H54 (cell line): ENCODE measurements at regions not wholly inside any gene's neighbourhood (a gene's known extent, or its start where the extent isn't known, plus 50 kb on each side); places are given as distances from the start of the nearest gene placed in this dataset.

Experiments
- DNase-seq: peaks from one replicate; pipeline ENCODE4 v3.0.0; 2011; ENCODE audit warnings: low spot score, mixed read lengths; ENCODE audit not compliant: insufficient read length
- FAIRE-seq: peaks from 3 replicates; lab custom pipeline; 2011; peaks lifted over from hg19 to GRCh38; lab: Jason Lieb, UNC
- POLR2A ChIP-seq: IDR thresholded peaks from 2 replicates; pipeline ENCODE4 v1.6.1; 2011; ENCODE audit warnings: low read depth, mild to moderate bottlenecking, low read length

DNA sequence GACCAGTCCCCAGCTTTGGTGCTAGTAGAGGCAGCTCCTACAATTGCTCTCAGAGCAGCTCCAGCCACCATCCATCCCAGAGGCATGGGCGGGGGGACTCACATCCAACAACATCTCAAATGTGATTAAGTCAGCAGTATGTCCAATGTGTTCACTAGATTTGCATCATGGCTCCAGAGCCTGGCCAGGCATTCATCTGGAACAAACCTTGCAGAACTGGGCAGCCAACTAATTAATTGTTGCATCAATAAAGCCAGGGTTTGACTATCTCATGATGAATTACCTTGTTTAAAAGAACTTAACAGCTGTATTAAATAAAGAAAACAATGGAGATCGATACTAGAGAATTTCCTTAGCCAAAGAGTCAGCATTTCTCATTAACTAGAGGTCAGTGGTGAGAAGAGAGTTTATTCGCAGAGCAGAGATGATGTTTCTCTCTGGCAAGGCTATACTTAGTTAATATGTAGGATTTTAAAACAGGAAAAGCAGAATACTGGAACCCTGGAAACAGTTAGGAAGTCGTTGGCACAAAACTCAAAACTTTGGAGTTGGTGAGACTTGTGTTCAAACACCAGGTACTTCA is 494.4 kb downstream of the GRIN2A start:
- TF ChIP-seq POLR2A: no peak
- DNase-seq (no peak), FAIRE-seq (no peak)

DNA sequence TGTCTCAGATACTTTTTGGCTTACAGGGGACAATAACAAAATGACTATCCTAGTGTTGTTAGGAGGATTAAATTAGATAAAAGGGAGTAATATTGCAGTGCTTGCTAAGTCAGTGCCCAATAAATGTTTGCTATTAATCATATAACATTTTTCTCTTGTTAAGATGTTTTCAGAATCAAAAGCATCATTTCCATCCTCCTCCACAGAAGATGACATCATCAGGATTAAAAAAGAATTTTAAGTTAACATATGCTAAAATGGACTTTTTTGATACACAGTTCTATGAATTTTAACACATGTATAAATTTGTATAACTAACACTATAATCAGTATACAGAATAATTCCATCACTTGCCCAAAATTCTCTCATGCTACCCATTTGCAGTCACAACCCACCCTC is 492.6 kb downstream of the GRIN2A start:
- TF ChIP-seq POLR2A: no peak
- DNase-seq: no peak
- no peak for FAIRE-seq

DNA sequence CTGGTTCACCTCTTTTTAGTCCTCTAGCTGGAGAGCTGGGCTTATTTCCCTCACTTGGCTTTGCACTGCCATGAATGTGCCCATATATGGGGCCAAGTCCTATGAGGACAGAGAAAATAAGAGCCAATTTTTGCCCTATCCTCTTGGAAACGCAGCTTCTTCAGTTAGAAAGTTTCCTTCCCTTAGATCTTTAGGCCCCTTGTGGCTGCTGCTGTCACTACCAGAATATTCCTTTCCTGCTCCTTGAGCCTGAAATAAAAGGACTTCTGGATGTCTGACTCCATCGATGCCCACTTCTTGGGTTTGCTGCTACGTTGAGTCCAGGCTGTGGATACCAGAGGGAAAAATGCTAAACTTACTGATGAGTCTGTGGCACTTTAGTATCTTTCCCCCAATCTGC is 487.1 kb downstream of the GRIN2A start:
- no peak for TF ChIP-seq POLR2A
- no peak for DNase-seq

More for the DNA sequence above, 487.1 kb downstream of the GRIN2A start:
- no peak for FAIRE-seq
